ENCODE measurements at regions not wholly inside any gene's neighbourhood (a gene's known extent, or its start where the extent isn't known, plus 50 kb on each side); places are given as distances from the start of the nearest gene placed in this dataset.

- WGBS, result 78% methylated on average over 7 of the region's 8 CpGs
- Histone ChIP-seq H3K27ac (ENCODE audit: low read depth, low read length) (no peak overlapping the region), H3K9ac (ENCODE audit: low read depth, low read length) (no peak overlapping the region), H3K4me3 (ENCODE audit: low read length) (no peak overlapping the region), H3K9me3 (ENCODE audit: insufficient read depth, low read depth, low read length) (no peaks in the 10 kb centered on the region), H3K36me3 (ENCODE audit: insufficient read depth, low read length) (no peaks in the 10 kb centered on the region), H3K4me1 (ENCODE audit: insufficient read depth, low read length) (no peaks in the 10 kb centered on the region), H3K27me3 (ENCODE audit: insufficient read depth, low read length) (no peaks in the 10 kb centered on the region)
Observed at GRCh38 chr17:74016461-74016860, 187.0 kb upstream of the RPL38 start.

GRCh38 chr17:74017466-74017865, 186.0 kb upstream of the RPL38 start:
- no peaks in the 10 kb centered on the region for H3K27me3 ChIP-seq (ENCODE audit: insufficient read depth, low read length)
- H3K27ac ChIP-seq (ENCODE audit: low read depth, low read length), result no peak overlapping the region
- 87% methylated on average over 8 of the region's 8 CpGs for WGBS
- H3K9me3 ChIP-seq (ENCODE audit: insufficient read depth, low read depth, low read length), result no peaks in the 10 kb centered on the region
- no peaks in the 10 kb centered on the region for H3K36me3 ChIP-seq (ENCODE audit: insufficient read depth, low read length)
- H3K9ac ChIP-seq (ENCODE audit: low read depth, low read length), result no peak overlapping the region
- no peaks in the 10 kb centered on the region for H3K4me1 ChIP-seq (ENCODE audit: insufficient read depth, low read length)
- H3K4me3 ChIP-seq (ENCODE audit: low read length), result no peak overlapping the region

GRCh38 chr17:74018115-74018514, 185.4 kb upstream of the RPL38 start:
- no peaks in the 10 kb centered on the region for H3K36me3 ChIP-seq (ENCODE audit: insufficient read depth, low read length)
- H3K27me3 ChIP-seq (ENCODE audit: insufficient read depth, low read length), result no peaks in the 10 kb centered on the region
- H3K27ac ChIP-seq (ENCODE audit: low read depth, low read length), result no peak overlapping the region
- H3K9me3 ChIP-seq (ENCODE audit: insufficient read depth, low read depth, low read length), result no peaks in the 10 kb centered on the region
- H3K4me3 ChIP-seq (ENCODE audit: low read length), result no peak overlapping the region
- H3K4me1 ChIP-seq (ENCODE audit: insufficient read depth, low read length), result no peaks in the 10 kb centered on the region
- no peak overlapping the region for H3K9ac ChIP-seq (ENCODE audit: low read depth, low read length)
- 94% methylated on average over 4 of the region's 4 CpGs for WGBS

GRCh38 chr17:74019271-74019670, 184.2 kb upstream of the RPL38 start:
- Histone ChIP-seq H3K9me3 (ENCODE audit: insufficient read depth, low read depth, low read length) (no peaks in the 10 kb centered on the region), H3K27me3 (ENCODE audit: insufficient read depth, low read length) (no peaks in the 10 kb centered on the region), H3K4me1 (ENCODE audit: insufficient read depth, low read length) (peaks cover under 1% of the 10 kb centered on the region; the same call in 1 of the 2 replicates), H3K4me3 (ENCODE audit: low read length) (no peak overlapping the region), H3K36me3 (ENCODE audit: insufficient read depth, low read length) (no peaks in the 10 kb centered on the region), H3K9ac (ENCODE audit: low read depth, low read length) (no peak overlapping the region), H3K27ac (ENCODE audit: low read depth, low read length) (no peak overlapping the region)
- WGBS, result 92% methylated on average over 6 of the region's 6 CpGs

GRCh38 chr17:74019860-74020259, 183.6 kb upstream of the RPL38 start:
- Histone ChIP-seq H3K27me3 (ENCODE audit: insufficient read depth, low read length) (no peaks in the 10 kb centered on the region), H3K27ac (ENCODE audit: low read depth, low read length) (no peak overlapping the region), H3K9ac (ENCODE audit: low read depth, low read length) (no peak overlapping the region), H3K36me3 (ENCODE audit: insufficient read depth, low read length) (no peaks in the 10 kb centered on the region), H3K4me3 (ENCODE audit: low read length) (no peak overlapping the region), H3K9me3 (ENCODE audit: insufficient read depth, low read depth, low read length) (no peaks in the 10 kb centered on the region), H3K4me1 (ENCODE audit: insufficient read depth, low read length) (peaks cover 6% of the 10 kb centered on the region; the same call in 1 of the 2 replicates)
- 100% methylated on average over 1 of the region's 1 CpG for WGBS

GRCh38 chr17:74020522-74020921, 183.0 kb upstream of the RPL38 start:
- H3K27me3 ChIP-seq (ENCODE audit: insufficient read depth, low read length), result no peaks in the 10 kb centered on the region
- H3K27ac ChIP-seq (ENCODE audit: low read depth, low read length), result no peak overlapping the region
- no peaks in the 10 kb centered on the region for H3K36me3 ChIP-seq (ENCODE audit: insufficient read depth, low read length)
- no peak overlapping the region for H3K9ac ChIP-seq (ENCODE audit: low read depth, low read length)
- WGBS, result 66% methylated on average over 3 of the region's 3 CpGs
- no peak overlapping the region for H3K4me3 ChIP-seq (ENCODE audit: low read length)
- H3K4me1 ChIP-seq (ENCODE audit: insufficient read depth, low read length), result peaks cover 10% of the 10 kb centered on the region; the same call in 1 of the 2 replicates
- H3K9me3 ChIP-seq (ENCODE audit: insufficient read depth, low read depth, low read length), result no peaks in the 10 kb centered on the region

- H3K9me3 ChIP-seq (ENCODE audit: insufficient read depth, low read depth, low read length), result no peaks in the 10 kb centered on the region
- H3K27me3 ChIP-seq (ENCODE audit: insufficient read depth, low read length), result no peaks in the 10 kb centered on the region
- 67% methylated on average over 10 of the region's 10 CpGs for WGBS
- no peak overlapping the region for H3K4me3 ChIP-seq (ENCODE audit: low read length)
- no peak overlapping the region for H3K9ac ChIP-seq (ENCODE audit: low read depth, low read length)
- no peaks in the 10 kb centered on the region for H3K36me3 ChIP-seq (ENCODE audit: insufficient read depth, low read length)
- H3K4me1 ChIP-seq (ENCODE audit: insufficient read depth, low read length), result peaks cover 16% of the 10 kb centered on the region; the same call in 1 of the 2 replicates
- no peak overlapping the region for H3K27ac ChIP-seq (ENCODE audit: low read depth, low read length)
Observed at GRCh38 chr17:74024871-74025531, 178.5 kb upstream of the RPL38 start.

- no peaks in the 10 kb centered on the region for H3K9me3 ChIP-seq (ENCODE audit: insufficient read depth, low read depth, low read length)
- H3K27me3 ChIP-seq (ENCODE audit: insufficient read depth, low read length), result no peaks in the 10 kb centered on the region
- 85% methylated on average over 1 of the region's 1 CpG for WGBS
- H3K4me1 ChIP-seq (ENCODE audit: insufficient read depth, low read length), result peaks cover 23% of the 10 kb centered on the region
- no peak overlapping the region for H3K9ac ChIP-seq (ENCODE audit: low read depth, low read length)
- H3K36me3 ChIP-seq (ENCODE audit: insufficient read depth, low read length), result no peaks in the 10 kb centered on the region
- no peak overlapping the region for H3K4me3 ChIP-seq (ENCODE audit: low read length)
- H3K27ac ChIP-seq (ENCODE audit: low read depth, low read length), result no peak overlapping the region
Observed at GRCh38 chr17:74027444-74027843, 176.0 kb upstream of the RPL38 start.

- H3K27me3 ChIP-seq (ENCODE audit: insufficient read depth, low read length), result no peaks in the 10 kb centered on the region
- H3K9ac ChIP-seq (ENCODE audit: low read depth, low read length), result no peak overlapping the region
- H3K4me3 ChIP-seq (ENCODE audit: low read length), result no peak overlapping the region
- 93% methylated on average over 18 of the region's 18 CpGs for WGBS
- H3K27ac ChIP-seq (ENCODE audit: low read depth, low read length), result no peak overlapping the region
- peaks cover 26% of the 10 kb centered on the region for H3K4me1 ChIP-seq (ENCODE audit: insufficient read depth, low read length)
- no peaks in the 10 kb centered on the region for H3K9me3 ChIP-seq (ENCODE audit: insufficient read depth, low read depth, low read length)
- H3K36me3 ChIP-seq (ENCODE audit: insufficient read depth, low read length), result no peaks in the 10 kb centered on the region
Observed at GRCh38 chr17:74028354-74029116, 174.9 kb upstream of the RPL38 start.

- Histone ChIP-seq H3K9me3 (ENCODE audit: insufficient read depth, low read depth, low read length) (no peaks in the 10 kb centered on the region), H3K4me1 (ENCODE audit: insufficient read depth, low read length) (peaks cover 16% of the 10 kb centered on the region), H3K27me3 (ENCODE audit: insufficient read depth, low read length) (no peaks in the 10 kb centered on the region), H3K27ac (ENCODE audit: low read depth, low read length) (no peak overlapping the region), H3K36me3 (ENCODE audit: insufficient read depth, low read length) (no peaks in the 10 kb centered on the region), H3K4me3 (ENCODE audit: low read length) (no peak overlapping the region), H3K9ac (ENCODE audit: low read depth, low read length) (no peak overlapping the region)
- WGBS, result 89% methylated on average over 16 of the region's 17 CpGs
Observed at GRCh38 chr17:74031316-74032090, 172.0 kb upstream of the RPL38 start.

- 54% methylated on average over 7 of the region's 7 CpGs for WGBS
- Histone ChIP-seq H3K36me3 (ENCODE audit: insufficient read depth, low read length) (no peaks in the 10 kb centered on the region), H3K4me3 (ENCODE audit: low read length) (no peak overlapping the region), H3K27me3 (ENCODE audit: insufficient read depth, low read length) (no peaks in the 10 kb centered on the region), H3K9ac (ENCODE audit: low read depth, low read length) (peak overlapping the region; percentile 40; the same call in 1 of the 2 replicates), H3K4me1 (ENCODE audit: insufficient read depth, low read length) (peaks cover 15% of the 10 kb centered on the region), H3K27ac (ENCODE audit: low read depth, low read length) (no peak overlapping the region), H3K9me3 (ENCODE audit: insufficient read depth, low read depth, low read length) (no peaks in the 10 kb centered on the region)
Observed at GRCh38 chr17:74032222-74032621, 171.3 kb upstream of the RPL38 start.

Measured in HUES64 (cell line).